Kidney epithelial cell (primary cell): ENCODE measurements at regions not wholly inside any gene's neighbourhood (a gene's known extent, or its start where the extent isn't known, plus 50 kb on each side); places are given as distances from the start of the nearest gene placed in this dataset.

Experiments used
- DNase-seq: peaks from one replicate; pipeline ENCODE4 v3.0.0-alpha.2; 2010; ENCODE audit warnings: low read depth
- H3K27me3 ChIP-seq: 2 replicates; pipeline ENCODE4 v1.6.0; 2011; ENCODE audit warnings: low read length; ENCODE audit not compliant: control insufficient read depth, insufficient read depth
- H3K36me3 ChIP-seq: 2 replicates; pipeline ENCODE4 v1.5.1; 2011; ENCODE audit warnings: low read length; ENCODE audit not compliant: control insufficient read depth, insufficient read depth
- H3K4me3 ChIP-seq: 2 replicates; pipeline ENCODE4 v1.5.1; 2011; ENCODE audit warnings: low read depth, mild to moderate bottlenecking, control low read depth, low read length
- TF ChIP-seq, protein P1 (sequence below): IDR thresholded peaks from 2 replicates; pipeline ENCODE4 v1.5.1; 2011; ENCODE audit warnings: mild to moderate bottlenecking, moderate library complexity, low read length, control low read depth, inconsistent platforms; ENCODE audit not compliant: insufficient read depth, poor library complexity, severe bottlenecking

DNA sequence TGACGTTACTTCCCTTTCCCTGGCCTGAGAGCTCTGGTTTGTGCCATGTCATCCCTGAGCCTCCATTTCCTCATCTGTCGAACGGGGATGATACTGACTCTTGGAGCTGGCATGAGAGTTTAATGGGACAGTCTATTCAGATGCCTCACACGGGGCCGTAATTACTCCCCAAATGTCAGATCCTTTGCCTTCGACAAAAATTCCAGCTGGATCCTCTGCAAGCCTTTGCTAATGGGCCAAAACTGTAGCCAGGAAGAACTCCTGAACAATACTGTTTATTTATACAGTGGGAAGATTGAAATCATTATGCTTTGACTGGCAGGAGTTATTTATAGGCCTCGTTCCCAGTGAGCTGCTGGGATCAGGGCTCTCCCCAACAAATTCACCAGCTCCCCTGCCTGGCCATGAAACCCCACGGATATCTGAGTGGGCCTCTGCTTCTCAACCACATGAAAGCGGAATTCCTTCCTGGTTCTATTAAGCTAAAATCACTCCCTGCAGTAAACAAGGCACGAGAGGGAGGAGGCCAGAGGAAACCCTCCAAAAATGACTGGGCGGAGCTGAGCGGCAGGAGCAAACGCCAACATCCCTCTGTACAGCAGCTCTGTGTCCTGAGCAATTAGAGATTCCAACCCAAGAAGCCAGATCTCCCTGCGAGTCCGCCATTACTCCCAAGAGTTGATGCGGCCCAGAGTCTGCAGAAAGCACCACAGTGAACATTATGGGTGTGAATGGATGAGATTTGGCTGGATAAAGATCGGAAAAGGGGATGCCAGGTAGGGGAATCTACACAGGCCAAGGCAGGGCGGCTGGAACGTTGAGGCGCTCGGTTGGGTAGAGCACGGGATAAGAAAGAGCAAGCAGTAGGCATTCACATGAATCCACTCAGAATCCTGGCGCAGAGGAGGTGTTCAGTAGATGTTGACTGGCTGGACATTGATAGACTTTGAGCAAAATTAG lies 326.1 kb downstream of the BCL11B start:
- TF ChIP-seq, protein P1, sequence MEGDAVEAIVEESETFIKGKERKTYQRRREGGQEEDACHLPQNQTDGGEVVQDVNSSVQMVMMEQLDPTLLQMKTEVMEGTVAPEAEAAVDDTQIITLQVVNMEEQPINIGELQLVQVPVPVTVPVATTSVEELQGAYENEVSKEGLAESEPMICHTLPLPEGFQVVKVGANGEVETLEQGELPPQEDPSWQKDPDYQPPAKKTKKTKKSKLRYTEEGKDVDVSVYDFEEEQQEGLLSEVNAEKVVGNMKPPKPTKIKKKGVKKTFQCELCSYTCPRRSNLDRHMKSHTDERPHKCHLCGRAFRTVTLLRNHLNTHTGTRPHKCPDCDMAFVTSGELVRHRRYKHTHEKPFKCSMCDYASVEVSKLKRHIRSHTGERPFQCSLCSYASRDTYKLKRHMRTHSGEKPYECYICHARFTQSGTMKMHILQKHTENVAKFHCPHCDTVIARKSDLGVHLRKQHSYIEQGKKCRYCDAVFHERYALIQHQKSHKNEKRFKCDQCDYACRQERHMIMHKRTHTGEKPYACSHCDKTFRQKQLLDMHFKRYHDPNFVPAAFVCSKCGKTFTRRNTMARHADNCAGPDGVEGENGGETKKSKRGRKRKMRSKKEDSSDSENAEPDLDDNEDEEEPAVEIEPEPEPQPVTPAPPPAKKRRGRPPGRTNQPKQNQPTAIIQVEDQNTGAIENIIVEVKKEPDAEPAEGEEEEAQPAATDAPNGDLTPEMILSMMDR = no peak
- H3K36me3 ChIP-seq = no peaks in the 10 kb centered on the region
- no peak overlapping the region for H3K4me3 ChIP-seq
- no peaks in the 10 kb centered on the region for H3K27me3 ChIP-seq
- no peak for DNase-seq

DNA sequence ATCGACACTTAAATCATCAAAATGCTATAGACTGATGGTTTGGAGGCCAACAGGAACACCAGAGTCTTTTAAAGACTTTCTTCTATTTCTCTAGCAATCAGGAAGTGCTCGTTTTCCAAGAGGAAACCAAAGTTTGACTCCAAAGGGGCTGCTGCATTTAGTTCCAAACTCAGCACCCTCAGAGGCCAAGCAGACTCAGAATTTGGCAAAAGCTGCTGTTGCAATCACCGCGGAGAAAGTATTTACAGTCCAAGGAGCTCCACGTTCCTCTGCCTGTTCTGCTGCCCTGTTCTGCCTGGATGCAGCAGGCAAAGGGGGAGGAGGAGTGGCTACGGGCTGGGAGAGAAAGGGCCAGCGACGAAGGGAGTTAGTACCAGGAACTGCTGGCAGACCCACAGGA lies 325.1 kb downstream of the BCL11B start:
- H3K27me3 ChIP-seq = no peaks in the 10 kb centered on the region
- TF ChIP-seq, protein P1 = no peak
- H3K36me3 ChIP-seq = no peaks in the 10 kb centered on the region
- H3K4me3 ChIP-seq = no peak overlapping the region
- no peak for DNase-seq

DNA sequence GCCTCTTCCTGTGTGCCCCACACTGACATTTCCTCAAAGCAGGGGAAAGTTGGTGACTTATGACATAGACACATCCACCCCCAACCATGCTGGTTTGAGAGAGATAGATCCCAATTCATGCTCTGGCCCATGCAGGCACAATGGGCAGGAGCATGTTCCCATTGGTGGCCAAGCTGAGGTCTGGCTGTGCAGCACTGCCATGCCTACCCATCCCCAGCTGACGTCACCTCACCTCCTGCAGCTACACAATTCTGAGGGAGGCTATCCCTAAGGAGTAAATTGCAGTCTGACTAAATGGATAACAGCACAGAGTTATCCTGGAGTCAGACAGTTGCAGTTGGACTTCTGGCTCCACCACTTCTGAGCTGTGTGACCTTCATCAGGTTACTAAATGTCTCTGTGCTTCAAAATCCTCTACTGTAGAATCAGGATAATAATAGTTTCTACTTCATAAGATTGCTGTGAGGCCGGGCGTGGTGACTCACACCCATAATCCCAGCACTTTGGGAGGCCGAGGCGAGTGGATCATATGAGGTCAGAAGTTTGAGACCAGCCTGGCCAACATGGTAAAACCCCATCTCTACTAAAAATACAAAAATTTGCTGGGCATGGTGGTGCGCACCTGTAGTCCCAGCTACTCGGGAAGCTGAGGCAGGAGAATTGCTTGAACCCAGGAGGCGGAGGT lies 323.9 kb downstream of the BCL11B start:
- no peak for DNase-seq
- TF ChIP-seq, protein P1 = no peak
- Histone ChIP-seq H3K4me3 (no peak overlapping the region), H3K27me3 (no peaks in the 10 kb centered on the region), H3K36me3 (no peaks in the 10 kb centered on the region)

DNA sequence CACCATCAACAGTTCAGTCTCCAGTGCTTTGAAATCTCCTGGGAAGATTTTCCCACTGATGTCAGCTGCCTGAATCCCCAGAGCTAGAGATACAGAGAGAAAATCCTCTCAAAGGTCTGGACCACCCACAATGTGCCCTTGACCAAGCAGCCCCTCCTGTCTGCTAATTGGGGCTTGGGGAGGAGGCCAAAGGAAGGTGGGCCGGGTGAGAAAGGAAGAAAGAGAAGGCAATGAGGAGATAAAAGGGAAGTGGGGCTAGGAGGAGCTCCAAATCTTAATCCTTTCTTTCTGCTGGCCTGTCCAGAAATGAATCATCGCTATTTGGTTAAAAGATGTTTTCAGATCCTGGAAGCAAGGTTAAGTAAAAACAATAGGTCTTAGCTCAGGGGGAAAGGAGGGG lies 322.9 kb downstream of the BCL11B start:
- Histone ChIP-seq H3K27me3 (no peaks in the 10 kb centered on the region), H3K4me3 (no peak overlapping the region), H3K36me3 (no peaks in the 10 kb centered on the region)
- TF ChIP-seq, protein P1 = no peak
- DNase-seq = no peak

DNA sequence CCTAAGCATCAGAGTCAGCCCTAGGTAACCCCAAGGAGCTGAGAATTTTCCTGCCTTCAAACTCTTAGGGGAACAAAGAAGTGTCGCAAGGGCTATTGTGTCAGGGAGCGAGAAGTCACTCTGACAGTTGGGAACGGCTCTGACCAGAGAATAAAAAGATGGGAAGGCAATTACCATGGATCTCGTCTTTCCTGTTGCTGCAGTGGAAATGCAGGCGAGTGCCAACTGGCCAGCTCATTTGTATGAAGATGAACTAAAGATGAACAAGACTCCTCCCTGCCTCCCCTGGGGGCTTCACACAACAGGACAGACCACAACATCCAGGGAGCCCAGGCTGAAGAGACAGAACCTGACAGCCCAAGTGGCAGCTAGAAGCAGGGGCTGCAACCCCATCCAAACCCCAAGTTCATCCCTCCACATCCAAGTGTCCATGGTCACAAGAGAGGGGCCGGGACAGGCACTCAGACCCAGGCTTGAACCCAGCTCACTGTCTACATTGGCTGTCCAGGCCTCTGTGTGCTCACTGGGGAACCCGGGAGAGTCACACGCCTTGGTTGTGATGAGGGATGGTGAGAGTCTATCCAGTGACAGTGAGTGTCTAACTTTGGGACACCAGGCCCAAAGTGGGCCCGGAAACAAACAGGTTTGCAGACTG lies 322.4 kb downstream of the BCL11B start:
- Histone ChIP-seq H3K27me3 (no peaks in the 10 kb centered on the region), H3K36me3 (no peaks in the 10 kb centered on the region), H3K4me3 (no peak overlapping the region)
- TF ChIP-seq, protein P1 = no peak
- DNase-seq = no peak
